HG02938 (cell line): ENCODE measurements at regions not wholly inside any gene's neighbourhood (a gene's known extent, or its start where the extent isn't known, plus 50 kb on each side); places are given as distances from the start of the nearest gene placed in this dataset.
"Not testable (repeated sequence)": the region's sequence is repeated elsewhere in the genome, so short reads cannot be mapped to it uniquely, and the experiment has no call there.

ENCODE experiments used
- ATAC-seq: cut with Tn5 transposase; IDR thresholded peaks from one replicate; pipeline ENCODE4 v1.9.1; 2021; ENCODE audit warnings: mild to moderate bottlenecking, moderate library complexity; ENCODE audit not compliant: unreplicated experiment

DNA sequence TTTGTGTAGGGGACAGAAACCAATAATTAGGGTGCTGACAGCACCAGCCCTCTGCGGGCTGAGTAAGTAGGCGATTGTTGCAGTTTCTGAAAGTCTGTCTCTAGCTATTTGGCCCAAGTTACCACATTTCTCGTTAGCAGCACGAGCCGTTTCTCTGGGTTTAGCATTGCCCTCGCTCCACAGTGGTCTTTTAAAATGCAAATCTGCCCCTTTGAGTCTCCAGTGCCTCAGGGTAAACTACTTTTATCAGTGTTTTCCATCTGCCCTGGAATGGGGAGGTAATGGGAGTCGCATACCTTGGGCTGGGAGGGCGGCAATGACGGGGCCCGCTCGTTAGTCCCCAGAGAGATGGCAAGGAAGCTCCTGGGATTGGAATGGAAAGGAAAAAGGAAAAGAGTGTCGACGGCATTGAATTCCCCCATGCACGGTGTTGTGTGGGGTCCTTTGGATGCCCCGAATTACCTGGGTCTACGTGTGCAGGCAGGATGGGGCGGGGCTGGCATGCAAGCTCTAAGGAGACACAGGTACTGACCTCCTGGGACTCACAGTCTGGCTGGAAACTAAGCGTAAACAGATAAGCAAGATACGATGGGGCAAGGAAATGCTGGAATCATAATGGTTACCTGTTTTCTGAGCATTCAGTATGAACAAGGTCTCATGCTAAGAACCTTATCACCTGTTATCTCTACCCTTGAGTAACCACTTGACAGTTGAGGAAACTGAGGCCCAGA, 131.8 kb upstream of the MAP1LC3B2 start:
- ATAC-seq = no peak

GRCh38 chr12:116429826-116430360, 129.3 kb upstream of the MAP1LC3B2 start:
- no peak for ATAC-seq

DNA sequence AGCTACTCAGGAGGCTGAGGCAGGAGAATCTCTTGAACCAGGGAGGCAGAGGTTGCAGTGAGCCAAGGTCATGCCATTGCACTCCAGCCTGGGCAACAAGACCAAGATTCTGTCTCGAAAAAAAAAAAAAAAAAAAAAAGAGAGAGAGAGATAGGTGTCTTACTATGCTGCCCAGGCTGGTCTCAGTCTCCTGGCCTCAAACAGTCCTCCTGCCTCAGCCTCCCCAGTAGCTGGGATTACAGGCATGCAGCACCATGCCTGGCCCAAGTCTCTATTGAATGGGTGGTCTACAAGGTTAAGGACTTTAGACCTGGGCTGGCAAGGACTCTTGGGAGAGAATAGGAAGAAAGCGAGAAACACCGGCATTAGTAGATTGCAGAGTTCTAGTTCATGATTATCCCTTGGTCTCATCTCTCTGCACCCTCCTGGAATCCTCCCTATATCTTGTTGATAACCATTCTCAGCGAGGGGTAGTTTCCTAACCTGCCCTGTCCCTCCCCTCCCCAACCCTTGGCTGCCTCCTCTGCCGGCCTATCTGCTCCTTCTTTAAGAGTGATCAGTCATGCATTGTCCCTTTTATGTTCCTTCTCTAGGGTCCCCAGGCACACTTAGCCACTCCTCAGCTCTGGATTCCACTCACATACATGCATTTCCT, 128.1 kb upstream of the MAP1LC3B2 start:
- no peak for ATAC-seq

GRCh38 chr12:116431677-116432300, 127.4 kb upstream of the MAP1LC3B2 start:
- ATAC-seq = no peak

DNA sequence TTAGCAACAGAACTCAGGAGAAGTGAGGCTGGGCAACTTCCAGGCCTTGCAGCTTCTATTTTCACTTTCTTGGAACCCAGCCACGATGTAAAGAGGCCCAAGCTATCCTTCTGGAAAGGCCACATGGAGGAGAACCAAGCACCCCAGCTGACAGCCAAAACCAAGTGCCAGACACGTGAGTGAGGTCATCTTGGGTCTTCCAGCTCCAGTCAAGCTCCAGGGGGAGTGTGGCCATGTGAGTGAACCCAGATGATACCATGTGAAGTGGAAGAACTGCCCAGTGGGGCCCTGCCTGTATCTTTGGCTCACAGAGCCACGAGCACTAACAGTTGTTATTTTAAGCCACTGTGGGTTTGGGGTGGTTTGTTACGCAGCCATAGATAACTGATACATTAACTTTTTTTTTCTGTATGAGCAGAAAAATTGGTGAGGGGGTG, 126.8 kb upstream of the MAP1LC3B2 start:
- ATAC-seq = no peak

GRCh38 chr12:116433249-116433648, 125.9 kb upstream of the MAP1LC3B2 start:
- ATAC-seq = no peak

DNA sequence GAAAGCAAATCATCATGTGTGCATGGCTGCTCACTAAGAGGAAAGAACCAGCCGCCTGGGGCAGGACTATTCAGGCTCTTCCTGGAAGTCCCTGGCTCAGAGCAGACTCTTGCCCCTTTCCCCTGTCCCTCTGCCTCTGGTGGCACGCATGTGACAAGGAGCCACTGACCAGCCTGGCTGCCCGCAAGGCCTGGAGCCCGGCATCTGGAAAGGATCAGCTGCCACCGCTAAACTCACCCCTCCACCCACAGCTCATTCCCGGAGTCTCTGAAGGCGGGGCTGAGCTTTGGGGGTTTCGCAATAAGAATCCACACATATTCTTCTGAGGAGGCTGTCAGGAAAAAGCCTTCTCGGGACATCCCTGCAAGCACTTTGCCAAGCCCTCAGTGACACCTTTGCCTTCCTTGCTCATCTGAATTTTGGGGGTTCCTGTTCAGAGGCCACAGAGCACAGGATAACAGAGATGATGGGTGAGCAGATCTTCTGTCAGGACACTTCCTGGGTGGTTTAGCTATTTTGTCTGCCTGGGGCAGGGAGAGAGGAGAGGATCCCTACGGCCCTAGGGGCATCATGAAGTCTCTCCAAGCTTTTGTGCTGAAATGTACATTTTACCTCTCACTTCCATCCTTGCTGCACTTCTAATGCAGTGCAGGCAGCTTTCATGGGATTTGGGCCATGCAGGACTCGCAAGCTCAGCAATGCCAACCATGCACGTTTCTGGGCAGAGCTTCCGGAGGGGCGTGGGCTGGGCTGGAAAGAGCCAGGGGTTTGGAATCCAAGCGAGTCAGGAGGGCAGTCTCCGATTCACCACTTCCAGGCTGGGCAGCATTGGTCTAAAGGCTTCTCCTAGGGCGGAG, 124.8 kb upstream of the MAP1LC3B2 start:
- no peak for ATAC-seq

DNA sequence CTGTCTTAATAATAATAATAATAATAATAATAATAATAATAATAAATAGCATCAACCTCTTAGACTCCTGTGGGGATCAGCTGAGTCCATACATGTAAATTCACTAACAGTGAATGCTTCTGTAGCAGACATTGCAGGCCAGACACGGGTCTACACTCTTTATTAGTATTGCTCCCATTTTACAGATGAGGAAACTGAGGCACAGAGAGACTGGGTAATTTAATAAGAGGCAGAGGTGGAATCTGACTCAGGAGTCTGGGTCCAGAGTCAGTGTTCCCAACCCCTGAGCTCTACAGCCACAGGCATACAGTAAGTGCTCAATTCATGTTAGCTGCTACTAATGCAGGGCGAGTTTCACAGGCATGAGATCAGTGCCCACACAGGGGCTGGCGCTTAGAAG, 123.2 kb upstream of the MAP1LC3B2 start:
- ATAC-seq = no peak

- no peak for ATAC-seq
Observed at GRCh38 chr12:116436561-116437249, 122.5 kb upstream of the MAP1LC3B2 start.

- ATAC-seq = no peak
Observed at GRCh38 chr12:116441292-116441691, 117.9 kb upstream of the MAP1LC3B2 start.

GRCh38 chr12:116442304-116442703, 116.9 kb upstream of the MAP1LC3B2 start:
- no peak for ATAC-seq

GRCh38 chr12:116442946-116443345, 116.2 kb upstream of the MAP1LC3B2 start:
- no peak for ATAC-seq

GRCh38 chr12:116443821-116444589, 115.2 kb upstream of the MAP1LC3B2 start:
- no peak for ATAC-seq

DNA sequence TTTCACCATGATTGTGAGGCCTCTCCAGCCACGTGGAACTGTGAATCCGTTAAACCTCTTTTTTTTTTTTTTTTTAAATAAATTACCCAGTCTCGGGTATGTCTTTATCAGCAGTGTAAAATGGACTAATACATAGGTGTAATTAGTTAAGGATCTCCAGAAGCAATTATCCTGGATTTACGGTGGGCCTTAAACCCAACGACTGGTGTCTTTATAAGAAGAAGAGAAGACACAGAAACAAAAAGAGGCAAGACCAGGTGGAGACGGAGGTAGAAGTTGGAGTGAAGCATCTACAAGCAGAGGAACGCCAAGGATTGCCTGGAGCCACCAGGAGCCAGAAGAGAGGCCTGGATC, 114.6 kb upstream of the MAP1LC3B2 start:
- no peak for ATAC-seq

DNA sequence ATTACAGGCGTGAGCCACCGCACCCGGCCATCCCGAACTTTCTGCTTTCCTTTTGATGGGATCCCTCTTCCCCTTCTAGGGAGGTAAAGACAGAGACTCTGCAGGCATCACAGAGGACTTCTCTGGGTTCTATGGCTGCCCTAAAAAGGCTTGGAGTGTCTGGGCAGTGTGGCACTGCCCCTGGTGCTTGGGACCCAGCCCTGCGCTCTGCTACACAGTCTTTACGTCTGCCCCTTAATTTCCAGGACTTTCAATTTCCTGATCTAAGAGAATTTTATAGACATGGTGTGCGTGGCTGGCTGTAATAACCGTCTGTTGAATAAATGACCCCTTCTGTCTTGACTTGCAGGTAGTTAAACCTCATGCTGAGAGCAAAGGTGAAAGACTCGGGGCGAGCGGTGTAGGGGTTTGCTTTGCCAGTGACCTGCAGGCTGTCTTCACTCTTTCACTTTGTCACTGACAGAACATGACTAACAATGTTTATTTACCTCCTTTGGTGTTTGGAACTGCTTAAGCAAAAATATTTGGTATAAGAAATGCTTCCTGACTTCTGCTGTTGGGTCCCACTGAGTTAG, 110.9 kb upstream of the MAP1LC3B2 start:
- ATAC-seq = no peak

- no peak for ATAC-seq
Observed at GRCh38 chr12:116450406-116450910, 108.7 kb upstream of the MAP1LC3B2 start.

DNA sequence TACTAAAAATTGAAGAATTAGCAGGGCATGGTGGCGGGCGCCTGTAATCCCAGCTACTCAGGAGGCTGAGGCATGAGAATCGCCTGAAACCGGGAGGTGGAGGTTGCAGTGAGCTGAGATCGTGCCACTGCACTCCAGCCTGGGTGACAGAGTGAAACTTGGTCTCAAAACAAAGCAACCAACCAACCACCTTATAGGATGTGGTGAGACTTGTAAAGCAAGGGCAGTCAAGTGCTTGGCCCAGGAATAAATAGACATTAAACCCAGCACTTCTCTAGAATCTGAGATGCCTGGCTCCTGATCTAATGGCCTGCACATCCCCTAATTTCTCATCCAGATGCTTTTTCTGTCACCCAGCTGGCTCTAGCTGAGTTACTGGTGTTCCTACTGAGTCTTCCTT, 106.2 kb upstream of the MAP1LC3B2 start:
- ATAC-seq = not testable (repeated sequence)

DNA sequence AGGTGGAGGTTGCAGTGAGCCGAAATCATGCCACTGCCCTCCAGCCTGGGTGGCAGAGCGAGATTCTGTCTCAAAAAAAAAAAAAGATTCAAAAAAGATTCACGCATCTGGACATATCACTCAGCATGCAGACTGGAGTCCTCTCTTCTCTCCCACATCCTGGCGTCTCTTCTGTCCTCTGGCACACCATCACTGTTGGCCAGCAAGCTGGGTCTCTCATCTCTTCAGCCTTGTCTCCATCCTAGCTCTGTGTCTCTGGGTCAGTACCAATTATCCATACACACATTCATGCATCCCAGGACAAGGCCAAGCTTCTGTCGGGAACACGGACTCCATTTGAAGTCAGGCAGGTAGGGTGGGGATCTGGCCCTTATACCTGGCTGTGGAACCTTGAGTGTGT, 105.5 kb upstream of the MAP1LC3B2 start:
- ATAC-seq = no peak

DNA sequence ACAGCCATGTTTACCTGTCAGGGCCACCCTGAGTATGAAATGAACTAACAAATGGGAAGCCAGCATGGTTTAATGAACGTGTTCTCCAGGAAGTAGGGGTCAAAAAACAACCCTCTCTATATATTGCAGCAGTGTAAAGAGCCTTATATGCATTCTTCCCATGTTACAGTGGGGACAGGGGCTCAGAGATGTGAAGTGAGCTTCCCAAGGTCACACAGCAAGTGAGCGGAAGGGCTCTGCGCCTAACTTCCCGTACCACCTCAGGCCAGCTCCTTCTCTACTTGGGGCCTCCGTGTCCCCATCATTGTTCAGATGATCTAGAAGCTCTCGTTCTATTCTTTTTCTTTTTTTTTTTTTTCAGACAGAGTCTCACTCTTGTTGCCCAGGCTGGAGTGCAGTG, 105.1 kb upstream of the MAP1LC3B2 start:
- ATAC-seq = no peak
